ENCODE measurements at regions not wholly inside any gene's neighbourhood (a gene's known extent, or its start where the extent isn't known, plus 50 kb on each side); places are given as distances from the start of the nearest gene placed in this dataset.
"Not testable (repeated sequence)": the region's sequence is repeated elsewhere in the genome, so short reads cannot be mapped to it uniquely, and the experiment has no call there.

DNA sequence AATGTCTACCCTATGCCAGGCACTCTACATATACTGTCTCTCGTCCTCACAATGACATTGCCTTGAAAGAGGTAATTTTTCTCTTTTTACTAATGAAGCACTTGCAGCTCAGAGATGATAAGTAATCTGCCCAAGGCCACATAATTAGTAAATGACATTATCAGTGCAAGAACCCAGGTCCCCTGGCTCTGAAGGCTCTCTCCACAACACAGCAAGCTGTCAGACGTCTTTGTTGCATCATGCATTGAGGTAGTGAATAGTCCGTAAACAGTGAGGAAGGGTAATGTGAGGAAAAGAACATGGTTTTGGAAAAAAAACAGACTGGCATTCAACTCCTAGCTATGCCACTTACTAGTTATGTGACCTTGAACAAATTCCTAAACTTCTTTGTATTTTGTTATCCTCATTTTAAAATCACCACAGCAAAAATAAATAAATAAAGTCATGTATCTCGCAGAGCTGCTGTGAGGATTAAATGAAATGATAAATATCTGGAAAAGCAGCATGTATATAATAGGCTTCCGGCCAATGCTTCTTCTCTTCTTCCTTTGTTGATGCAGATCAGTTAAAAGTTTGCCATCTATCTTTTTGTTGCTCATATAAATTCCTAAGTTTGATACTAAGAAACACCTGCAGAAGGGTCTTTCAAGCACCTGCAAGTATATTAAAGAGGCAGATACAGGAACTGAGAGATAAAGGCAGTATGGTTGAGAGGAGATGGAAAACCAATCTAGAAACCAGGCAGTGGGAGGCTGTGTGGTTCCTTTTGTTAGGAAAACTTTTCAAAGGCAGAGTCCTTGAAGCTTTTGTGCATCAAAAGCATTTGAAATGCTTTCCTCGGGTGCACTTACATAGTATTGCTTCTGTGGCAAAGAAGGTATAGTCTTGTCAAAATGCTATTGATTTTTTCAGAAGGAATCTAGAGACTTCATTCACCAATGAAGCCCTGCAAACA is 82.8 kb downstream of the BTG1 start:
- in situ Hi-C loops (cut with HindIII; ENCODE audit: low sequenced_read_pairs): no loop called here

DNA sequence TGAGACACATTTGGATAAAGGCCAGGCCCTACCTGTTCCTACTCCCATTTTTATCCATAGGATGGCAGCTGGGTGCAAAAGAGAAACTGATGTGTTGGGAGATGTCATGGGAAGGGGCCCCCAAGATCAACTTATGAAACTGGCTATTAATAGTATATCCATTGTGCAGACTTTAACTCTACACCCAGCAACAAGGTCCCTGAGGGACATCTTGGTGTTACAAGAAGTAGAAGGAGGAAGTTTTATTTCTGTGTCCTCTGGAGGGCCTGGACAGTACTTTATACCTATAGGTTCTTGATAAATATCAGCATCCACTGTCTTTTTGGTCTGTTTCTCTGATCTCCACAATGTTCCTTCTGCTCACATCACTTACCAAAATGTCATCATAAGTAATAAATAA is 84.6 kb downstream of the BTG1 start:
- in situ Hi-C loops (cut with HindIII; ENCODE audit: low sequenced_read_pairs): no loop called here

DNA sequence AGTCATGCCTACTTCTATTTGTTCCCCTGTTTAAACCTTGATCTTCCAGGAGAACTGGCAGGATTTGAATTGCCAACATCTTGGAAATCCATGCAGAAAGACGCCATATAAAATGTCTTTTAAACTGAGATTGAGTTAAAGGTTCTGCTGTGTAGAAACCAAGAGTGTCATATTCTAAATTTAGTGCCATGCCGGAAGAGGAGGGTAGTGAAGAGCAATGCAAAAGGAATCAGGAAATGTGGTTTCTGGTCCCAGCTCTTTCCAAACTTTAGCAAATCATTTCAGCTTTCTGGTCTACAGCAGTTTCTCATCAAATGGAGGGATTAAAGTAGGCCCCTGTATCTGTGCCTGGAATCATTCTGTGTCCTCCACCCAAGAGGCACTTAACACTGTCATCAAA is 85.7 kb downstream of the BTG1 start:
- in situ Hi-C loops (cut with HindIII; ENCODE audit: low sequenced_read_pairs): no loop called here

DNA sequence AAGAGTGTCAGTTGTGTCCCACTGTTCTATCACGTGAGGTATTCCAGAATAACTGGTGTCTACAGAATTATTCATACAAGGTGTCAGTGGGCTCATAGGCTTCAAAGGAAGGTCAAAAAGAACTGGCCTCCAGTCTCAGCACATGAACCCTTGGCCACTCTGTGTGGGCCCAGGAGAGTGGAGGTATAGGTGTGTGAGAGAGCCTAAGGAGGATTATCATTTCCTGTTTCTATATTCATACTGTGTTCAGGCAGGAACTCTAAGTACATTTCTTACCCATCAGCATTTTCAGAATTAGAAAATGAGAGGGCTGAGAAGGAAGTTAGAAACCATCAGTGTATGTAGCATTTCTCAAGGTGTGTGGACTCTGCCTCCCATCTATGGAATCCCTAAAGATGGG is 87.0 kb downstream of the BTG1 start:
- in situ Hi-C loops (cut with HindIII; ENCODE audit: low sequenced_read_pairs): no loop called here

DNA sequence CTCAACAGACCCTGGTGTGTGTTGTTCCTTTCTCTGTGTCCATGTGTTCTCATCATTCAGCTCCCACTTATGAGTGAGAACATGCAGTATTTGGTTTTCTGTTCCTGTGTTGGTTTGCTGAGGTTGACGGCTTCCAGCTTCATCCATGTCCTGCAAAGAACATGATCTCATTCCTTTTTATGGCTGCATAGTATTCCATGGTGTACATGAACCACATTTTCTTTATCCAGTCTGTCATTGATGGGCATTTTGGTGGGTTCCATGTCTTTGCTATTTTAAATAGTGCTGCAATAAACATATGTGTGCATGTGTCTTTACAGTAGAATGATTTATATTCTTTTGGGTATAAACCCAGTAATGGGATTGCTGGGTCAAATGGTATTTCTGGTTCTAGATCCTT is 88.9 kb downstream of the BTG1 start:
- in situ Hi-C loops (cut with HindIII; ENCODE audit: low sequenced_read_pairs): not testable (repeated sequence)

DNA sequence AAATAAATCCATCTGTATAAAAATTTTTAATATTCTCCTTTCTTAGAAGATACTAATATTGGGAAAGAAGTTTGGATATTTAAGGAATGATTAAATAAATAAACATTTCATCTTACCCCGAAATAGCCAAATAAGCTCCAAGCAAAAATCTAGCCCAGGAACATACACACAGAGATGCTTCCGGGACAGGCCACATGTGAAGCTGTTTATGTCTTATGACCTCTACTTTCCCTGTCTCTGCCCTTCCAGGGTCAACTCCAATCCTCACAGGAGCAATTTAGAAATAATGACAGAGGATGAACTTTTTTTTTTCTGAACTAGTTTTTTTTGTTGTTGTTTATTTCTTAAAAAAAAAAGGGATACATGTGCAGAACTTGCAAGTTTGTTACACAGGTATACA is 89.4 kb downstream of the BTG1 start:
- in situ Hi-C loops (cut with HindIII; ENCODE audit: low sequenced_read_pairs): no loop called here

DNA sequence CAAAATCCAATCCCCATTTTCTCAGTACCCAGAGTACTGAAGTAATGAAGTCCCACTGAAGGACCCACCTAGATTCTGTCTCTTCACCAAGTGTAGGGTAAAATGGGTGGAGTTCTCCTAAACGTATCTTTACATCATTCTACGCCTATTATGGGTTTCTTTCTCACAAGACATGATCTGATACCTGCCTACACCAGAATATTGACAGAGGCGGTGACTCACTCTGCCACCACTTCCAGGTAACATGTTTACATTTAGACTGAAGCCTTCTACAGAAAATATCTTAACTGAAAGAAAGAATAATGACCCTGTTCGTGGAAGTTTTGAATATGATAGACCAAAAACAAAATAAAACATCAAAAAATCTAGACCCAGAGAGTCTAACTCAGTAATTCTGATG is 89.8 kb downstream of the BTG1 start:
- in situ Hi-C loops (cut with HindIII; ENCODE audit: low sequenced_read_pairs): no loop called here

DNA sequence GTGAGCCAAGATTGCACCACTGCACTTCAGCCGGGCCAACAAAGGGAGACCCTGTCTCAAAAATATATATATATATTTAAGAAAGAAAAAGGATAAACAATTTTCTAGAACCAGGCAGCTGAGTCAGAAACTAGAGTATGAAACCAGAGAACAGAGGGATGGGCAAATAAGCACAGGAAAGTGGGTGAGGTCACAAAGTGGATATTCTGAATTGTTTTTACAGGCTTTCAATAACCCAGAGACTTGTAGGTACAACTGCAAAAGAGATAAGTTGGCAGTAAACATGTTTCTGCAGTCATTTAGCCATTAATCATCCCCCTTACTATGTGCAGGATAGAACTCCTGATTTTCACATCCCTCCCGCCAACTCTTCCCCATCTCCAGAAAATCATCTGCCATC is 94.2 kb downstream of the BTG1 start:
- in situ Hi-C loops (cut with HindIII; ENCODE audit: low sequenced_read_pairs): no loop called here

DNA sequence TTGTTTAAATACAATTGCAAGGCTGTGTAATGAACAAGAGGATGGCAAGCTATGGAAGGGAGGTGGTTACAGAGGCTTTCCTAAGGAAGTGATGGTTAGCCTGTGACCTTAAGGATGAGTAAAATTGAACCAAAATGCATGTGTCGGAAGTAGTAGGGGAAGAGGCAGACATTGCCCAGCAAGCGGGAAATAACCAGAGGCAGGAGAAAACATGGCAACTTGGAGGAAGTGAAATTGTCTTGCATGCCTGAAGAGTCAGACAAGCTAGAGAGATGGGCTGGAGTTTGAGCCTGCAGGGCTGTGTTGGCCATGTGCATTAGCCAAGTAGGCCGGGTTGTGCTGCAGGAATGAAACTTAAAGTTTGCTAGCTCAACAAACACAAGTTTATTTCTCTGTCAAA is 96.2 kb downstream of the BTG1 start:
- in situ Hi-C loops (cut with HindIII; ENCODE audit: low sequenced_read_pairs): loop anchor here (5.0 kb wide), 1 partner anchor 42 kb away; no protein-coding TSS in a partner anchor

DNA sequence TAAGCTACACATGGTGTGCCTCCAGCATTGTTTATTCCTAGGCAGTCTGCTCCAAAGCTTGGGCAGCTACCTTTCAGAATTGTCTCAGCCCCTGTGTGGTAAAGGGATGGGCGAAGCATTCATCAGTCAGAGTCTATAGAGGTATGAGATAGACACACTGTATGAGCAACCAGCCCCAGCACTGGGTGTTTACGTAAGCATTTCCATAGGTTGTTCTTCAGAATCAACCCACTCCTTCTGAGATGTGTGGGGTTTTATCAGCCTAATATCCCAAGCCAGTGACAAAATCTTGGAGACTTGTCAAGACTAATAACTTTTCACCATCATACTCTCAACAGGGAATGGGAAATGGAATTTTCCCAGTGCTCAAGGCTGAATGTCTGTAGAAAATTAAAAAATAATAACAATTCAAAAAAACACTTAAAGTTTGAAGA is 98.2 kb downstream of the BTG1 start:
- in situ Hi-C loops (cut with HindIII; ENCODE audit: low sequenced_read_pairs): loop anchor here (5.0 kb wide), 1 partner anchor 40 kb away; no protein-coding TSS in a partner anchor

DNA sequence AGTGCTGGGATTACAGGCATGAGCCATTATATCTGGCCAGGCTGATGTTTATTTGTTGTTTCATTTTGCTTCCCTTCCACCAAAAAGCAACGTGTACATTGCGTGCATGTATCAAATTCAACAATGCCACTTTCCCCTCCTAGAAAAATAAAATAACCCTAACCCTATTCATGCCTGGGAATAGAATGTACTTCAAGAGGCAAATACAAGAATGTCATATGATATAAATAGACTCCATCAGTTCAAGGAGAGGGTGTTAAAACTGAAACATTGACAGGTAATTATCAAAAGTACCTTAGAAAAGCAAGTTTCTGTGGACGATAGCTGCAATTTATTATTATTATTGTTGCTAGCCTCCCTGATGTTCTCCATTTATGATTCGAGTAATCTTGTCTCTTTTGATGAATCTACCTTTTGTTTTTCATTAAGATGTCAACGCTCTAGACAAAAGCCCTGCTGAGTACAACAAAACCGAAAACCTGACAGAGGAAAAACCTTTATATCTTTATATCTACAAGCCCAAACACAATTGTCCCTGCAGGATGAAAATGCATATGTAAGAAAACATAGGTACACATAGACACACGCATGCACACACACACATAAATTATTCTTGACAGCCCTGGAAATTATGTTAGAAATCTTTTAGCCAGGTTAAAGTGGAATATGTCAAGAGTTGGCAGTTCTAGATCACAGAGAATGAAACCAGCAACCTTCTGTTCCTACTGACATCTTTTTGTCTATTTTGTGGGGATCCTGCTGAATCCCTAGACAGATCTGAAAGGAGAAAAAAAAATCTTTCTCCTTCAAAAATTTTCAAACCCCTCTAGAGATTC is 98.9 kb downstream of the BTG1 start:
- in situ Hi-C loops (cut with HindIII; ENCODE audit: low sequenced_read_pairs): loop anchor here (5.0 kb wide), 1 partner anchor 39 kb away; no protein-coding TSS in a partner anchor

DNA sequence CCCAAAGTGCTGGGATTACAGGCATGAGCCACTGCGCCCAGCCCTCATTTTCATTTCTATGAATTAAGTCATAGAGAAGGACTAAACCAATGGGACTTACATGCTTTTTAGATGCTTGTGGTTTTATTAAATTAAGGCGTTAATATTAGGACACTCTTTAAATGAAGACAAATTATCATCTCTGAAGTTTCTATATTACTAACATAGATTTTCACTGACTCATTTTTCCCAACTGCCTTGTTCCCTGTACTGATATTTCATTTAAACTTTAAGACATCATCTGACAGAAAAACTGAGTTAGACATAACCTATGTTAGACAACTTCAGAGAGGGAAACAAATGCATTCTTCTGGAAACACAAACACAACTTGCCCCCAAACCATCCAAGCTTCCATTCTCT is 99.8 kb downstream of the BTG1 start:
- in situ Hi-C loops (cut with HindIII; ENCODE audit: low sequenced_read_pairs): loop anchor here (5.0 kb wide), 1 partner anchor 39 kb away; no protein-coding TSS in a partner anchor

DNA sequence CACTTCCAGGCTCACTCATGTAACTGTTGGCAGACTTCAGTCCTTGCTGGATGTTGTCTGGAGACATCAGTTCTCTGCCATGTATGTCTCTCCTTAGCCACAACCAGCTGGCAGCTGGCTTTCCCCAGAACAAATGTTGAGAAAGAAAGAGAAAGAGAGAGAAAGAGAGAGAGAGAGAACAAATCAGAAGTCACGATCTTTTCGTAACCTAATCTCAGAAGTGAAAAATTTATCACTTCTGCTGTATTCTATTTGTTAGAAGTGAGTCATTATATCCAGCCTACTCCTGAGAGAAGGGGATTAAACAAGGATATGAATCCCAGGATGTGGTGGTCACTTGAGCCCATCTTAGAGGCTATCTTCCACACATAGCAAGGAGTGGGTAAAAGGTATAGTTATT is 101.2 kb downstream of the BTG1 start:
- in situ Hi-C loops (cut with HindIII; ENCODE audit: low sequenced_read_pairs): no loop called here

DNA sequence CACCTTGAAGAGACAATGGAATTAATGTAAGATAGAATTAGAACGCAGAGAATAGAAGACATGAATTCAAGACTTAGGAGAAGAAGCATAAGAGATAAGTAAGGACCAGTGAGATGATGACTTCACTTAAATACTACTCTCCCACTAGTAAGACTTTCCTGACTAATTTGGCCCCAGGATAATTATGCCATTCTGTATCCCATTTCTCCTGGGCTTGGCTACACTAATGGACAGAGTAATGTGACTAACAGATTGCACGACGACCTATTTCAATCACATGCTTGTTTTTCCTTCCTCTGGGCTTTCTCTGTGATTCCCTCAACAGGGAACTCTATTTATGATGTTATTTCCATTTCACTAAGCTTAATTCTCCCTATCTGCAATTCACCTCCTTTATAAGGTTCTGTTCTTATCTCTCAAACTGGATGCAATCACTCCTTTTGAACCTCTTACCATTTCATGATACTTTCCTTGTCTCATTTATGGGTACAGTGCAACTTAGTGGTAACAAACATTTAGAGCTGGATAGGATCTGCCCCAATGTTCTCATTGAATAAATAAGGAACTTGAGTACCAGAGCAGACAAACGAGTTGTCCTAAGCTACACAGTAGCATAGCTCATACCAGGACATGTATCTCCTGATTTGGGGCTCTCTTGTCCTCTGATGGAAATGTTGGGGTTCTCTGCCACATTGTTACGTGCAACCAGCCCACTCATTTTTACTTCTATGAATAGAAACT is 102.7 kb downstream of the BTG1 start:
- in situ Hi-C loops (cut with HindIII; ENCODE audit: low sequenced_read_pairs): no loop called here

DNA sequence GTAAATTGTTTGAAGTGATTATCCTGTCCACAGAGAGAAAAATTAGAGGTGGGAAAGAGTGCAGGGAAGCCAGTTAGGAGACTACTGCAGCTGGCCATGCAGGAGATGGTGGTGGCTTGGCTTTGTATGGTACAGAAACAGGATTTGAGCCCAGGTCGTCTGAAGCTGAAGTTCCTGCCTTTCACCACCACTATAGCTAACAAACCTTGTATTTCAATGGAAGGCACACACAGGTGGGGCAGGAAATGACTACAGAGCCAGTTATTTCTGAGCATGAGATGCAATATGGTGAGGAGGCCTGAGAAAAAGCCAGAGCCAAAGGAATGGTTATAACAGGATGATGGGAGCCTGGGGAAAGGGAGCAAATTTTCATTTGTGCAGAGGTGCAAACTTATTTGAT is 103.9 kb downstream of the BTG1 start:
- in situ Hi-C loops (cut with HindIII; ENCODE audit: low sequenced_read_pairs): no loop called here

DNA sequence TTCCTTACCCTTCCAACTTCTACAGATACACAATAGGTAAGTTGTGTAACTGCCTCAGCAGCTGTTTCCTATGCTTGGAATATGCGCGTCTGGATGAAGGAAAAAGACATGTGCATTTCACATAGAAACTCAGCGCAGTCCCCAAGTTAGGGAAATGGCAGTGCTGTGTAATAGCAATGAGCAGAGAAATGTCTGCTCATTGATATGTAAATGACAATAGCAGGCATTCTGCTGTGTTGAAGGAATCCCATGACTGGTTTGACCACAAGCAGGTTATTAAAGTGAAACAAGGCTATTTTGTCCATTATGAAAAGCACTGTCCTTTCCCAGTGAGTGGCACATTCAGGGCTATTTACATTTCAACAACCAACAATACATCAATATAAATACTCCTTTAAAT is 106.6 kb downstream of the BTG1 start:
- in situ Hi-C loops (cut with HindIII; ENCODE audit: low sequenced_read_pairs): no loop called here

DNA sequence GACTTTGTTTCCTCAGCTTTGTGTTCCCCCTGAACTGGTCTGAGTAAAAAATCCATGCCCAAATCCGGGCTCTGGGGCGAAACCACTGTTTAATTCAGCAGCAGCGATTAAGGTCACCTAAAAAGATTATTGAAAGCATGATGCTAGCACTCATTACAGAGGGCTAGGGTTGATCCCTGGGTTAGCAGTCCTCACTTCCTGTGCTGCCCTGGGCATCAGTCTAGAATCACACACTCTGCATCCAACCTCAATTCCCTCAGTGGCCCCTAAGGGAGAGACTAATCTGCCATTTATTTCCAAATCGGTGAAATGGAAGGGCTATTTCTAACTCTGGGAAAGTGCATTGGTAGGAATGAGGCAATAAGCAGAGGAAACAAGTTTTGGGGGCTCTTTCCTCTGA is 107.2 kb downstream of the BTG1 start:
- in situ Hi-C loops (cut with HindIII; ENCODE audit: low sequenced_read_pairs): no loop called here

DNA sequence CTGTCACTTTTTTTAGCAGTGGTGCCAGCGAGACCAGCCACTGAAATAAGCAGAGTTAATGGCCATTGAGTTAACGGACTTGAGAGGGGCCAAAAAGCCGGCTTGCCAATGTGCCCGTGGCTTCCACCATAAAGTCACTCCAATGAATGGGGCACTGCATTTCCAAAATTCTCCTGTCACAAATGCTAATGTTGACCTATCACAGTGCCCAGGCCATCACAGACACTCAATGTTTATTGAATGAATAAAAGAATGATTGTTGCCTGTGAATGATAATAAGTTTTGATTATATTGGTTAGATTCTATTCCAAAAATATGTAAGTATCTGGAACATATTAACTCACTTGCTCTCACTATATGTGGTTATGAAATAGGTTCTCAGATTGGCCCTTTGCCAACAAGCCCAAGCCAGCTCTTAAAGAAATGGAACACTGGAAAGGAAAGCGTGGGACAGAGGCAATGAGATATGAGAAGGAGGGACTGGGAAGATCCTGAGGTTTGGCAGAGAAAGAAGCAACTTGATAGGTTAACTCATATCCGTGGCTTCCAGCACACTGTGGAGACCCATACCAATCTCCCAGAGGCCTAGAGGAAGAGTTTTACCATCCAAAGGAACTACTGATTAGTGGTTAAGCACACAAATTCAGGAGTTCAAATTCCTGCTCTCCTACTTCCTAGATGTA is 108.7 kb downstream of the BTG1 start:
- in situ Hi-C loops (cut with HindIII; ENCODE audit: low sequenced_read_pairs): no loop called here

DNA sequence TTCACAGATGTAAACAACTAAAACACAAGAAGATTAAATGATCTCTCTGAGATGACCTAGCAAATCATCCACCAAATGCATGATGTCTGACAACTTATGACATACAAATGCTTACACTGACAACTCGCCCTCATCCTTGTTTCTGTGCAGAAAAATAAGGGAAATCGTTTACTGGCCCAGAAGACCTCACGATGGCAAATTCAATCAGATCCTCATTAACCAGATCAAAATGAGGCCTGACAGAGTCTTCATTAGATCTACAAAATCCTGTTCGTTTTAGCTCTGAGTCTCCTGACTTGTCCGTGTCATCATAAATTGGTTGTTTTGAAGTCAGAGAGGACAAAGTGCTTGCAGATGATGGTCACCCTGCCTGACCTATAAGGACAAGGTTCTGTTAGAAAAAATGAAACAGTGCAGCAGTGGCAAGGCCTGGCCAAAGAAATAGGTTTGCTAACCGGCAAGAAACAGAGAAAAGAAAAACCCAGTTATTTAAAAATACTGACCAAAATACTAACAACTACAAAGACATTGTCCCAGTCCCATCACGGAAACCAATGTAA is 109.5 kb downstream of the BTG1 start:
- in situ Hi-C loops (cut with HindIII; ENCODE audit: low sequenced_read_pairs): no loop called here

DNA sequence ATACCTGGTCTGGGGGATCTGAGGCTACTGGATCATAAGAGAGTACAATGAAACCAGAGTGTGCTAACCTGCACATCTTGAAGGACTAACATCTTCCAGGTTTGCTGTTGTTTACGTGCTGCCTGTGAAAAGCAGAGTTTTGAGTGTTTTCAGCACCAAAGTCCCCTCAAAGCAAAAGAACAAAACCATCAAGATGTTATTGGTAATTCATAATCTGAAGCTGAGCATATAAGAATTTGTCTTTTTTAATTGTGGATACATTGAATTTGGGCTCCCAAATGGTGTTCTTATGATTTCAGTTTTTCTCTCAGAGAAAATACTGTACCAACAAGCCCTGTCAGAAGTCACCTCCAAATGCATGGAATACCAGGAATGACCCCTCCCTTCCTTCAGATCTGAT is 110.2 kb downstream of the BTG1 start:
- in situ Hi-C loops (cut with HindIII; ENCODE audit: low sequenced_read_pairs): no loop called here

Measured in DLD1 (cell line).